ENCODE measurements at regions not wholly inside any gene's neighbourhood (a gene's known extent, or its start where the extent isn't known, plus 50 kb on each side); places are given as distances from the start of the nearest gene placed in this dataset.

- ChIA-PET POLR2A (no interaction called here), RAD21 (ENCODE audit: low non-redundant PET in 1 of 2, low total read pairs in 2 of 2, uncharacterized antibody in 2 of 2, unreplicated experiment in 2 of 2) (no interaction called here)
- no peak overlapping the region for H3K27ac ChIP-seq (ENCODE audit: low read depth, low read length)
These were observed 577.1 kb upstream of the KLHL29 start for GRCh38 chr2:22807872-22808271.

DNA sequence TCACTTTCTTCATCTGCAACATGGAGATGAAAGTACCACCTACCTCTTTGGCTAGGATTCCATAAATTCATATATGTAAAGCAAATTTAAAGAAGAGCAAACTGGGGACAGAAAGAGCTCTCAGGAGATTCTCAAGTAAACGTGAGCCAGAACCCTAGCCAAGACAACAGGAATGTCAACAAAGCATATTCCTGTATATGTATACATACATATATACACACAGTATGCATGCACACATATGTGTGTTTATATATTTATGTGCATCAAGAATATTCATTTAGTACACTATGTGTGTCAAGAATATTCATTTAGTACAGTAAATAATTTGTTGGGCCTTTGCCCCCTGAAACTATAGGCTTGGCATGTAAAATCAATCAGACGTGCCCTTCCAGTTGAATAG lies 574.4 kb upstream of the KLHL29 start:
- Histone ChIP-seq H2AFZ (ENCODE audit: low read depth, low read length, poor library complexity, severe bottlenecking) (no peak overlapping the region), H3K9ac (ENCODE audit: low read length) (no peak overlapping the region), H3K4me3 (replicated peaks in 1 of 2; ENCODE audit: low read depth in 1 of 2, low read length in 2 of 2) (no peak overlapping the region), H3K27me3 (ENCODE audit: insufficient read depth, low read length) (no peaks in the 10 kb centered on the region), H3K4me1 (ENCODE audit: control insufficient read depth in 1 of 2, insufficient read depth in 2 of 2, low read length in 2 of 2) (no peaks in the 10 kb centered on the region), H3K9me3 (ENCODE audit: control insufficient read depth in 1 of 2, insufficient read depth in 1 of 2, low read depth in 1 of 2, low read length in 2 of 2) (no peaks in the 10 kb centered on the region; a peak in 1 of 4 replicates), H3K36me3 (ENCODE audit: control insufficient read depth in 1 of 2, insufficient read depth in 2 of 2, low read length in 2 of 2) (no peaks in the 10 kb centered on the region), H3K79me2 (ENCODE audit: insufficient read depth, low read length) (no peaks in the 10 kb centered on the region), H3K9me2 (ENCODE audit: insufficient read depth) (no peaks in the 10 kb centered on the region), H4K20me1 (ENCODE audit: insufficient read depth) (no peaks in the 10 kb centered on the region), H3K27ac (ENCODE audit: low read depth, low read length) (no peak overlapping the region), H3K4me2 (ENCODE audit: low read length) (no peak overlapping the region)
- TF ChIP-seq EZH2phosphoT487 (IDR thresholded peaks at IDR 0.05; ENCODE audit: borderline replicate concordance): no peak
- no TSS peak for BruUV-seq (replicated peaks)
- ChIA-PET CTCF (no interaction called here), RAD21 (ENCODE audit: low non-redundant PET in 1 of 2, low total read pairs in 2 of 2, uncharacterized antibody in 2 of 2, unreplicated experiment in 2 of 2) (no interaction called here), POLR2A (no interaction called here)
- DNase-seq (ENCODE audit: low read depth, low spot score): no peak
- no peak for ATAC-seq
- intact Hi-C loops (cut with micrococcal nuclease): no loop called here

More at GRCh38 chr2:22807872-22808271, 577.1 kb upstream of the KLHL29 start:
- Histone ChIP-seq H4K20me1 (ENCODE audit: insufficient read depth) (no peaks in the 10 kb centered on the region), H3K4me2 (ENCODE audit: low read length) (no peak overlapping the region), H3K27me3 (ENCODE audit: insufficient read depth, low read length) (no peaks in the 10 kb centered on the region), H3K36me3 (ENCODE audit: control insufficient read depth in 1 of 2, insufficient read depth in 2 of 2, low read length in 2 of 2) (no peaks in the 10 kb centered on the region), H3K9me2 (ENCODE audit: insufficient read depth) (no peaks in the 10 kb centered on the region), H3K9me3 (ENCODE audit: control insufficient read depth in 1 of 2, insufficient read depth in 1 of 2, low read depth in 1 of 2, low read length in 2 of 2) (no peaks in the 10 kb centered on the region; a peak in 1 of 4 replicates), H3K79me2 (ENCODE audit: insufficient read depth, low read length) (no peaks in the 10 kb centered on the region), H3K4me1 (ENCODE audit: control insufficient read depth in 1 of 2, insufficient read depth in 2 of 2, low read length in 2 of 2) (no peaks in the 10 kb centered on the region), H3K4me3 (replicated peaks in 1 of 2; ENCODE audit: low read depth in 1 of 2, low read length in 2 of 2) (no peak overlapping the region), H2AFZ (ENCODE audit: low read depth, low read length, poor library complexity, severe bottlenecking) (no peak overlapping the region), H3K9ac (ENCODE audit: low read length) (no peak overlapping the region)
- ATAC-seq: no peak
- intact Hi-C loops (cut with micrococcal nuclease): no loop called here
- CTCF ChIA-PET: no interaction called here
- TF ChIP-seq RAD21 (IDR thresholded peaks at IDR 0.05; ENCODE audit: low read depth): no peak
- DNase-seq (ENCODE audit: low read depth, low spot score): no peak
- BruUV-seq (replicated peaks): no TSS peak

DNA sequence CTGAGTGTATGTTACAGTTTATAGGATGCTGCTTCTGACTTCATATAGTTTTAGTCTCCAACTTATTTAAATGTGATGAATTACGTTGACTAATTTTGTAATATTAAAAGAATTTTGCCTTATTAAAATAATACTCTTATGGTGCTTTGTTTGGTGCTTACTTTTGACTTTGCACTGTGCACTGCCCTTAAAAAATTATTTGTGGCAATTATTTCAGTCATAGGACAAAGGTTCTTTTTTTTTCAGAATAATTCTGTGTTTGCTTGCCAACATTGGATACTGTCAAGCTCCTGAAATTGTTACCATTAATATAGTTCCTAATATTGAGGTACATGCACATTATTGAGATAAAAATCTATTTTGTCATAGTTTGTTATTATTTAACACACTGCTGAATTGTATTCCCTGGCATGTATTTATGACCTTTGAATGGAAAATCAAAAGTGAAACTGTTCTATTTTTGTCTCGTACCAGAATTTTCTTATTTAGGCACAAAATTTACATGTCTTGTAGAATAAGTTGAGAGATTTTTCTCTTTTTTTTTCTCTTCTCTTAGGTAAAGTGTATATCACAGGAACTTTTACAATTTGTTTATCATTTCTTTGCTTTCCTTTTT lies 572.8 kb upstream of the KLHL29 start:
- ChIA-PET RAD21 (ENCODE audit: low non-redundant PET in 1 of 2, low total read pairs in 2 of 2, uncharacterized antibody in 2 of 2, unreplicated experiment in 2 of 2) (no interaction called here), POLR2A (no interaction called here), CTCF (no interaction called here)
- no peak overlapping the region for H3K4me2 ChIP-seq (ENCODE audit: low read length)
- H4K20me1 ChIP-seq (ENCODE audit: insufficient read depth): no peaks in the 10 kb centered on the region
- no peaks in the 10 kb centered on the region for H3K27me3 ChIP-seq (ENCODE audit: insufficient read depth, low read length)
- no peak overlapping the region for H3K9ac ChIP-seq (ENCODE audit: low read length)
- no TSS peak for BruUV-seq (replicated peaks)
- no peak overlapping the region for H3K27ac ChIP-seq (ENCODE audit: low read depth, low read length)
- DNase-seq (ENCODE audit: low read depth, low spot score) (no peak), ATAC-seq (no peak)
- no peaks in the 10 kb centered on the region for H3K79me2 ChIP-seq (ENCODE audit: insufficient read depth, low read length)
- H3K9me3 ChIP-seq (ENCODE audit: control insufficient read depth in 1 of 2, insufficient read depth in 1 of 2, low read depth in 1 of 2, low read length in 2 of 2): no peaks in the 10 kb centered on the region; a peak in 1 of 4 replicates
- H3K4me1 ChIP-seq (ENCODE audit: control insufficient read depth in 1 of 2, insufficient read depth in 2 of 2, low read length in 2 of 2): no peaks in the 10 kb centered on the region
- intact Hi-C loops (cut with micrococcal nuclease): no loop called here
- no peaks in the 10 kb centered on the region for H3K9me2 ChIP-seq (ENCODE audit: insufficient read depth)
- no peak overlapping the region for H2AFZ ChIP-seq (ENCODE audit: low read depth, low read length, poor library complexity, severe bottlenecking)
- no peak overlapping the region for H3K4me3 ChIP-seq (replicated peaks in 1 of 2; ENCODE audit: low read depth in 1 of 2, low read length in 2 of 2)
- no peaks in the 10 kb centered on the region for H3K36me3 ChIP-seq (ENCODE audit: control insufficient read depth in 1 of 2, insufficient read depth in 2 of 2, low read length in 2 of 2)
- TF ChIP-seq, protein P1, sequence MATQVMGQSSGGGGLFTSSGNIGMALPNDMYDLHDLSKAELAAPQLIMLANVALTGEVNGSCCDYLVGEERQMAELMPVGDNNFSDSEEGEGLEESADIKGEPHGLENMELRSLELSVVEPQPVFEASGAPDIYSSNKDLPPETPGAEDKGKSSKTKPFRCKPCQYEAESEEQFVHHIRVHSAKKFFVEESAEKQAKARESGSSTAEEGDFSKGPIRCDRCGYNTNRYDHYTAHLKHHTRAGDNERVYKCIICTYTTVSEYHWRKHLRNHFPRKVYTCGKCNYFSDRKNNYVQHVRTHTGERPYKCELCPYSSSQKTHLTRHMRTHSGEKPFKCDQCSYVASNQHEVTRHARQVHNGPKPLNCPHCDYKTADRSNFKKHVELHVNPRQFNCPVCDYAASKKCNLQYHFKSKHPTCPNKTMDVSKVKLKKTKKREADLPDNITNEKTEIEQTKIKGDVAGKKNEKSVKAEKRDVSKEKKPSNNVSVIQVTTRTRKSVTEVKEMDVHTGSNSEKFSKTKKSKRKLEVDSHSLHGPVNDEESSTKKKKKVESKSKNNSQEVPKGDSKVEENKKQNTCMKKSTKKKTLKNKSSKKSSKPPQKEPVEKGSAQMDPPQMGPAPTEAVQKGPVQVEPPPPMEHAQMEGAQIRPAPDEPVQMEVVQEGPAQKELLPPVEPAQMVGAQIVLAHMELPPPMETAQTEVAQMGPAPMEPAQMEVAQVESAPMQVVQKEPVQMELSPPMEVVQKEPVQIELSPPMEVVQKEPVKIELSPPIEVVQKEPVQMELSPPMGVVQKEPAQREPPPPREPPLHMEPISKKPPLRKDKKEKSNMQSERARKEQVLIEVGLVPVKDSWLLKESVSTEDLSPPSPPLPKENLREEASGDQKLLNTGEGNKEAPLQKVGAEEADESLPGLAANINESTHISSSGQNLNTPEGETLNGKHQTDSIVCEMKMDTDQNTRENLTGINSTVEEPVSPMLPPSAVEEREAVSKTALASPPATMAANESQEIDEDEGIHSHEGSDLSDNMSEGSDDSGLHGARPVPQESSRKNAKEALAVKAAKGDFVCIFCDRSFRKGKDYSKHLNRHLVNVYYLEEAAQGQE (IDR thresholded peaks at IDR 0.05; ENCODE audit: low read depth): no peak
- no peak for TF ChIP-seq POLR2AphosphoS5 (IDR thresholded peaks at IDR 0.05; ENCODE audit: low read depth, low read length)
- no peak for TF ChIP-seq YY1 (IDR thresholded peaks at IDR 0.05; ENCODE audit: extremely low read depth, insufficient replicate concordance, low read depth, low read length)
- TF ChIP-seq CEBPB (IDR thresholded peaks at IDR 0.05; ENCODE audit: low read depth): no peak
- TF ChIP-seq POLR2A (IDR thresholded peaks at IDR 0.05; ENCODE audit: borderline replicate concordance, extremely low read depth, insufficient read depth, insufficient read length): no peak
- TF ChIP-seq, protein P2, sequence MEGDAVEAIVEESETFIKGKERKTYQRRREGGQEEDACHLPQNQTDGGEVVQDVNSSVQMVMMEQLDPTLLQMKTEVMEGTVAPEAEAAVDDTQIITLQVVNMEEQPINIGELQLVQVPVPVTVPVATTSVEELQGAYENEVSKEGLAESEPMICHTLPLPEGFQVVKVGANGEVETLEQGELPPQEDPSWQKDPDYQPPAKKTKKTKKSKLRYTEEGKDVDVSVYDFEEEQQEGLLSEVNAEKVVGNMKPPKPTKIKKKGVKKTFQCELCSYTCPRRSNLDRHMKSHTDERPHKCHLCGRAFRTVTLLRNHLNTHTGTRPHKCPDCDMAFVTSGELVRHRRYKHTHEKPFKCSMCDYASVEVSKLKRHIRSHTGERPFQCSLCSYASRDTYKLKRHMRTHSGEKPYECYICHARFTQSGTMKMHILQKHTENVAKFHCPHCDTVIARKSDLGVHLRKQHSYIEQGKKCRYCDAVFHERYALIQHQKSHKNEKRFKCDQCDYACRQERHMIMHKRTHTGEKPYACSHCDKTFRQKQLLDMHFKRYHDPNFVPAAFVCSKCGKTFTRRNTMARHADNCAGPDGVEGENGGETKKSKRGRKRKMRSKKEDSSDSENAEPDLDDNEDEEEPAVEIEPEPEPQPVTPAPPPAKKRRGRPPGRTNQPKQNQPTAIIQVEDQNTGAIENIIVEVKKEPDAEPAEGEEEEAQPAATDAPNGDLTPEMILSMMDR (IDR thresholded peaks at IDR 0.05 in 2 of 3, conservative IDR thresholded peaks at IDR 0.05 in 1 of 3; ENCODE audit: borderline replicate concordance in 1 of 3, insufficient read depth in 1 of 3, low read depth in 2 of 3, low read length in 2 of 3): no peak
